ENCODE measurements at regions not wholly inside any gene's neighbourhood (a gene's known extent, or its start where the extent isn't known, plus 50 kb on each side); places are given as distances from the start of the nearest gene placed in this dataset.
"Not testable (repeated sequence)": the region's sequence is repeated elsewhere in the genome, so short reads cannot be mapped to it uniquely, and the experiment has no call there.

- TF ChIP-seq CTCF (IDR thresholded peaks at IDR 0.05; ENCODE audit: low read depth, low read length, missing control alignments): no peak
- in situ Hi-C loops (cut with HindIII; ENCODE audit: low sequenced_read_pairs): no loop called here
- DNase-seq (ENCODE audit: low read depth): no peak
- no peak overlapping the region for H3K4me3 ChIP-seq (ENCODE audit: low read depth, low read length)
These were observed 542.3 kb upstream of the NRP1 start for GRCh38 chr10:33876584-33877400.

- no peak for TF ChIP-seq CTCF (IDR thresholded peaks at IDR 0.05; ENCODE audit: low read depth, low read length, missing control alignments)
- no peak for DNase-seq (ENCODE audit: low read depth)
- in situ Hi-C loops (cut with HindIII; ENCODE audit: low sequenced_read_pairs): no loop called here
- no peak overlapping the region for H3K4me3 ChIP-seq (ENCODE audit: low read depth, low read length)
These were observed 541.6 kb upstream of the NRP1 start for GRCh38 chr10:33875924-33876583.

GRCh38 chr10:33871061-33871956 is 536.8 kb upstream of the NRP1 start:
- no peak for TF ChIP-seq CTCF (IDR thresholded peaks at IDR 0.05; ENCODE audit: low read depth, low read length, missing control alignments)
- in situ Hi-C loops (cut with HindIII; ENCODE audit: low sequenced_read_pairs): no loop called here
- no peak overlapping the region for H3K4me3 ChIP-seq (ENCODE audit: low read depth, low read length)
- no peak for DNase-seq (ENCODE audit: low read depth)

GRCh38 chr10:33869481-33869880 is 535.0 kb upstream of the NRP1 start:
- in situ Hi-C loops (cut with HindIII; ENCODE audit: low sequenced_read_pairs): no loop called here
- H3K4me3 ChIP-seq (ENCODE audit: low read depth, low read length): no peak overlapping the region
- no peak for TF ChIP-seq CTCF (IDR thresholded peaks at IDR 0.05; ENCODE audit: low read depth, low read length, missing control alignments)
- DNase-seq (ENCODE audit: low read depth): no peak

- in situ Hi-C loops (cut with HindIII; ENCODE audit: low sequenced_read_pairs): no loop called here
- no peak for DNase-seq (ENCODE audit: low read depth)
- H3K4me3 ChIP-seq (ENCODE audit: low read depth, low read length): no peak overlapping the region
- TF ChIP-seq CTCF (IDR thresholded peaks at IDR 0.05; ENCODE audit: low read depth, low read length, missing control alignments): no peak
These were observed 534.6 kb upstream of the NRP1 start for GRCh38 chr10:33869028-33869427.

- H3K4me3 ChIP-seq (ENCODE audit: low read depth, low read length); DNase-seq (ENCODE audit: low read depth); in situ Hi-C loops (cut with HindIII; ENCODE audit: low sequenced_read_pairs): not testable (repeated sequence)
These were observed 532.8 kb upstream of the NRP1 start for GRCh38 chr10:33867199-33867789.

All from astrocyte of the cerebellum (primary cell).